Uterus (tissue), 2 donors: ENCODE measurements at regions not wholly inside any gene's neighbourhood (a gene's known extent, or its start where the extent isn't known, plus 50 kb on each side); places are given as distances from the start of the nearest gene placed in this dataset.

Source experiments
- POLR2A ChIP-seq, 2 donors: fragments of 450-650 bp; IDR thresholded peaks; one replicate each; pipeline ENCODE4 v1.6.1; 2016; ENCODE audit warnings: antibody characterized with exemption in 2 of 2, mild to moderate bottlenecking in 1 of 2, moderate library complexity in 1 of 2
- TF ChIP-seq, protein P1 (sequence below), 4 experiments: fragments of 200-600 bp in 2 of 4; fragments of 450-650 bp in 2 of 4; sonication (generic) in 2 of 4; IDR thresholded peaks; one replicate each; pipeline ENCODE4 v1.5.1; 2016 to 2019; ENCODE audit warnings: antibody characterized with exemption in 4 of 4, mild to moderate bottlenecking in 2 of 4, moderate library complexity in 1 of 4

DNA sequence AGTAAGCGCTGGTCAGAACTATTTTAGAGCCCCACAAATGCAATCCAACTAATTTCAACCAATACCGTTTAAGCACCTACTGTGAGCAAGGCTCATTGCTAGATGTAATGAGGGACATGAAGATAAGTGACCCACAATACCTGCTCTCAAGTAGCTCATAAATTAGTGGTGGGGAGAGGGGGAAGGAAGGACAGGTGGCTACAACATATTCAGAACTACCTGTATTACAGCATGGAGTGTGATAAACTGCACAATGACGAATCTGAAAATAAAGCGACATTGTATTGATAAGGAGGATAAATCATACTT lies 311.6 kb upstream of the DIAPH2 start:
- TF ChIP-seq, protein P1, sequence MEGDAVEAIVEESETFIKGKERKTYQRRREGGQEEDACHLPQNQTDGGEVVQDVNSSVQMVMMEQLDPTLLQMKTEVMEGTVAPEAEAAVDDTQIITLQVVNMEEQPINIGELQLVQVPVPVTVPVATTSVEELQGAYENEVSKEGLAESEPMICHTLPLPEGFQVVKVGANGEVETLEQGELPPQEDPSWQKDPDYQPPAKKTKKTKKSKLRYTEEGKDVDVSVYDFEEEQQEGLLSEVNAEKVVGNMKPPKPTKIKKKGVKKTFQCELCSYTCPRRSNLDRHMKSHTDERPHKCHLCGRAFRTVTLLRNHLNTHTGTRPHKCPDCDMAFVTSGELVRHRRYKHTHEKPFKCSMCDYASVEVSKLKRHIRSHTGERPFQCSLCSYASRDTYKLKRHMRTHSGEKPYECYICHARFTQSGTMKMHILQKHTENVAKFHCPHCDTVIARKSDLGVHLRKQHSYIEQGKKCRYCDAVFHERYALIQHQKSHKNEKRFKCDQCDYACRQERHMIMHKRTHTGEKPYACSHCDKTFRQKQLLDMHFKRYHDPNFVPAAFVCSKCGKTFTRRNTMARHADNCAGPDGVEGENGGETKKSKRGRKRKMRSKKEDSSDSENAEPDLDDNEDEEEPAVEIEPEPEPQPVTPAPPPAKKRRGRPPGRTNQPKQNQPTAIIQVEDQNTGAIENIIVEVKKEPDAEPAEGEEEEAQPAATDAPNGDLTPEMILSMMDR (IDR thresholded peaks at IDR 0.05), result no peak
- no peak for TF ChIP-seq POLR2A (IDR thresholded peaks at IDR 0.05)
